ENCODE measurements at regions not wholly inside any gene's neighbourhood (a gene's known extent, or its start where the extent isn't known, plus 50 kb on each side); places are given as distances from the start of the nearest gene placed in this dataset.

GRCh38 chr3:22322861-22323260 lies 571.9 kb upstream of the ZNF385D start:
- DNase-seq (ENCODE audit: low read depth) = no peak

GRCh38 chr3:22326305-22326704 lies 575.3 kb upstream of the ZNF385D start:
- no peak for DNase-seq (ENCODE audit: low read depth)
- no peak for TF ChIP-seq CTCF (conservative IDR thresholded peaks at IDR 0.05; ENCODE audit: low read depth, low read length)
- no peak overlapping the region for H3K4me3 ChIP-seq (ENCODE audit: low read length)

More at GRCh38 chr3:22322861-22323260, 571.9 kb upstream of the ZNF385D start:
- TF ChIP-seq CTCF (conservative IDR thresholded peaks at IDR 0.05; ENCODE audit: low read depth, low read length) = no peak
- H3K4me3 ChIP-seq (ENCODE audit: low read length) = no peak overlapping the region

- no peak overlapping the region for H3K4me3 ChIP-seq (ENCODE audit: low read length)
- no peak for TF ChIP-seq CTCF (conservative IDR thresholded peaks at IDR 0.05; ENCODE audit: low read depth, low read length)
- DNase-seq (ENCODE audit: low read depth) = no peak
These were observed 584.0 kb upstream of the ZNF385D start for GRCh38 chr3:22334996-22335395.

- no peak overlapping the region for H3K4me3 ChIP-seq (ENCODE audit: low read length)
- no peak for TF ChIP-seq CTCF (conservative IDR thresholded peaks at IDR 0.05; ENCODE audit: low read depth, low read length)
- DNase-seq (ENCODE audit: low read depth) = no peak
These were observed 598.3 kb upstream of the ZNF385D start for GRCh38 chr3:22349215-22349851.

DNA sequence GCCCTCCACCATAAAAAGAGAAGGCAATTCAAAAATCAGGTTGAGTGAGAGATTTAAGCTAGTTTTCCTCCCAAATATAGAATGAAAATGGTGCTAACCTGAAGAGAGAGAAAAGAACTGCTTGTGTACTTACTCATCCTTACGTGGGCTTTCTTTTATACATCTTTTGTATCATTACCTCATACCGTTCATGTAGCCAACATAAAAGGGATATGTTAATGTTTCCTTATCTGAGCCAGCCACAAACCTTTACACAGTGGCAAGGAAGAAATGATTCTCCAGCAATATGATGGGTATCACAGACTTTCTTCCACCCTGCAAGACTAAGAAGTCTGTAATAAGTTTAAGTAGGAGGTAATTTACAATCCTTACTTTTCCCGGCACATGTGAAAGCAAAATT lies 600.8 kb upstream of the ZNF385D start:
- no peak for TF ChIP-seq CTCF (conservative IDR thresholded peaks at IDR 0.05; ENCODE audit: low read depth, low read length)
- no peak for DNase-seq (ENCODE audit: low read depth)
- H3K4me3 ChIP-seq (ENCODE audit: low read length) = no peak overlapping the region

DNA sequence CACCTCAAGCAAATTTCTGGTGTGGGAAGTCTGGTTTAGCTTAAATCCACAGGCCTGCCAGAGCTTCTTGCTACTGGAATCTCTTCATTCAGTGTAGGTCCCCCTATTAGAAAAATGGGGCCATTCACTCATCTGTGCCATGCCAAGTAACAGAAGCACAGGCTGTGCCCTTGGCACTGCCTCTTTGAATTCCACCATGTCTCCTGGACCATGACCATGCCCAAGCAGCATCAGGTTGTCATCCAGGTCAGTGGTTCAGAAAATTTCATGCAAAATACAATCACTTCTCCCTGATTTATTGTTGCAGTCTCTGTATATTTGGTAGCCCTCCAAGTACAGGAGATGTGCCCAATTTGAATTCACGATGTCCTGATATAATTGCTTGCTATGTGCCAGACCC lies 602.1 kb upstream of the ZNF385D start:
- DNase-seq (ENCODE audit: low read depth) = no peak
- no peak for TF ChIP-seq CTCF (conservative IDR thresholded peaks at IDR 0.05; ENCODE audit: low read depth, low read length)
- no peak overlapping the region for H3K4me3 ChIP-seq (ENCODE audit: low read length)

- H3K4me3 ChIP-seq (ENCODE audit: low read length) = no peak overlapping the region
- no peak for TF ChIP-seq CTCF (conservative IDR thresholded peaks at IDR 0.05; ENCODE audit: low read depth, low read length)
- DNase-seq (ENCODE audit: low read depth) = no peak
These were observed 607.3 kb upstream of the ZNF385D start for GRCh38 chr3:22358334-22358733.
